Lung (tissue), 11 donors: ENCODE measurements at regions not wholly inside any gene's neighbourhood (a gene's known extent, or its start where the extent isn't known, plus 50 kb on each side); places are given as distances from the start of the nearest gene placed in this dataset.

ENCODE experiments used
- ATAC-seq: fragments of 200-7000 bp; cut with Tn5 transposase; one replicate; pipeline ENCODE4 v1.9.1; 2020; ENCODE audit warnings: moderate number of reproducible peaks; ENCODE audit not compliant: insufficient read depth, low FRiP score
- DNase-seq, 3 donors: peaks; one replicate each; pipeline ENCODE4 v3.0.0-alpha.2; 2013 to 2017
- H3K27ac ChIP-seq, 2 donors: one replicate each; pipeline ENCODE4 v1.5.1; 2013; ENCODE audit warnings: mild to moderate bottlenecking in 2 of 2, moderate library complexity in 2 of 2, control low read depth in 1 of 2, inconsistent platforms in 1 of 2, low read depth in 1 of 2, low read length in 1 of 2
- H3K27me3 ChIP-seq, 3 donors: one replicate each; pipeline ENCODE4 v1.5.1; 2013; ENCODE audit warnings: low read length in 2 of 3; ENCODE audit not compliant: control insufficient read depth in 3 of 3, insufficient read depth in 3 of 3
- H3K36me3 ChIP-seq, 4 donors: one replicate each; pipeline ENCODE4 v1.5.1; 2013; ENCODE audit warnings: low read length in 4 of 4, mild to moderate bottlenecking in 1 of 4, moderate library complexity in 1 of 4; ENCODE audit not compliant: control insufficient read depth in 4 of 4, insufficient read depth in 4 of 4
- H3K4me1 ChIP-seq, 5 donors: one replicate each; pipeline ENCODE4 v1.5.1; 2013; ENCODE audit warnings: low read length in 5 of 5, mild to moderate bottlenecking in 2 of 5, moderate library complexity in 1 of 5; ENCODE audit not compliant: control insufficient read depth in 5 of 5, insufficient read depth in 5 of 5
- H3K4me3 ChIP-seq: one replicate; pipeline ENCODE4 v1.5.1; 2013; ENCODE audit warnings: mild to moderate bottlenecking, control low read depth, moderate library complexity
- H3K9ac ChIP-seq, 2 donors: one replicate each; pipeline ENCODE4 v1.5.1; 2013; ENCODE audit warnings: low read length in 2 of 2, control low read depth in 1 of 2; ENCODE audit not compliant: insufficient read depth in 1 of 2
- H3K9me3 ChIP-seq, 4 donors: one replicate each; pipeline ENCODE4 v1.5.1; 2013; ENCODE audit warnings: low read length in 3 of 4, mild to moderate bottlenecking in 1 of 4, moderate library complexity in 1 of 4; ENCODE audit not compliant: control insufficient read depth in 4 of 4, insufficient read depth in 3 of 4
- CTCF ChIP-seq: IDR thresholded peaks from 2 replicates; pipeline ENCODE4 v1.5.1; 2012; ENCODE audit warnings: mild to moderate bottlenecking; ENCODE audit errors: control extremely low read depth, extremely low read depth
- WGBS, 2 donors: extraction: QIAGEN DNeasy Blood & Tissue Kit; methylation state at CpG; one replicate each; pipeline ENCODE4 v1.1.7; 2013; 5-methylcytosine and 5-hydroxymethylcytosine counted together
- donor health status: control.
- donor health status: control.
- donor health status: Bipolar disorder and iron deficiency.
- donor health status: healthy.
- donor health status: DM: yes; HTN: yes; CAD: no.

- Histone ChIP-seq H3K9me3 (no peaks in the 10 kb centered on the region), H3K9ac (no peak overlapping the region), H3K36me3 (no peaks in the 10 kb centered on the region), H3K27me3 (no peaks in the 10 kb centered on the region), H3K4me1 (peaks cover 0 to 9% (median 0%) of the 10 kb centered on the region in 5 donors), H3K4me3 (no peak overlapping the region), H3K27ac (no peak overlapping the region)
- ATAC-seq (no peak), DNase-seq (peak; percentile 14 to 42 (median 17))
- 55 to 68% methylated on average over 3 of the region's 3 CpGs for WGBS, 2 donors
- TF ChIP-seq CTCF: no peak
Measured at GRCh38 chr10:23914641-23915040, 294.3 kb upstream of the KIAA1217 start.

- Histone ChIP-seq H3K27ac (no peak overlapping the region), H3K4me1 (peaks cover 0 to 9% (median 0%) of the 10 kb centered on the region in 5 donors), H3K27me3 (no peaks in the 10 kb centered on the region), H3K4me3 (no peak overlapping the region), H3K36me3 (no peaks in the 10 kb centered on the region), H3K9me3 (no peaks in the 10 kb centered on the region), H3K9ac (no peak overlapping the region)
- TF ChIP-seq CTCF: no peak
- DNase-seq (peak in 2 of 3 donors; percentile 18 to 49), ATAC-seq (no peak)
- 36 to 42% methylated on average over 4 of the region's 4 CpGs for WGBS, 2 donors
Measured at GRCh38 chr10:23917251-23917840, 291.6 kb upstream of the KIAA1217 start.

- DNase-seq (peak in 1 of 3 donors; percentile 40), ATAC-seq (peak; percentile 46)
- no peaks in the 10 kb centered on the region for H3K9me3 ChIP-seq
- no peak overlapping the region for H3K4me3 ChIP-seq
- H3K9ac ChIP-seq: no peak overlapping the region
- WGBS, 2 donors: 51 to 65% methylated on average over 6 of the region's 6 CpGs
- no peak for TF ChIP-seq CTCF
- peaks cover 0 to 7% (median 0%) of the 10 kb centered on the region in 5 donors for H3K4me1 ChIP-seq
- H3K27ac ChIP-seq: no peak overlapping the region
- H3K27me3 ChIP-seq: no peaks in the 10 kb centered on the region
- H3K36me3 ChIP-seq: no peaks in the 10 kb centered on the region
Measured at GRCh38 chr10:23918090-23918723, 290.7 kb upstream of the KIAA1217 start.

- no peak for TF ChIP-seq CTCF
- H3K36me3 ChIP-seq: no peaks in the 10 kb centered on the region
- ATAC-seq (no peak), DNase-seq (no peak)
- no peak overlapping the region for H3K9ac ChIP-seq
- H3K9me3 ChIP-seq: no peaks in the 10 kb centered on the region
- H3K4me1 ChIP-seq: peaks cover 0 to 7% (median 0%) of the 10 kb centered on the region in 5 donors
- no peak overlapping the region for H3K4me3 ChIP-seq
- H3K27me3 ChIP-seq: no peaks in the 10 kb centered on the region
- H3K27ac ChIP-seq: no peak overlapping the region
Measured at GRCh38 chr10:23918839-23919238, 290.1 kb upstream of the KIAA1217 start.
